Activated T-cell treated with anti-CD3 and anti-CD28 coated beads, Interleukin-2, amount 50 U/mL, for 1 hour (primary cell): ENCODE measurements at regions not wholly inside any gene's neighbourhood (a gene's known extent, or its start where the extent isn't known, plus 50 kb on each side); places are given as distances from the start of the nearest gene placed in this dataset.

Experiments used
- DNase-seq: peaks from one replicate; pipeline ENCODE4 v3.0.0-alpha.2; 2020

DNA sequence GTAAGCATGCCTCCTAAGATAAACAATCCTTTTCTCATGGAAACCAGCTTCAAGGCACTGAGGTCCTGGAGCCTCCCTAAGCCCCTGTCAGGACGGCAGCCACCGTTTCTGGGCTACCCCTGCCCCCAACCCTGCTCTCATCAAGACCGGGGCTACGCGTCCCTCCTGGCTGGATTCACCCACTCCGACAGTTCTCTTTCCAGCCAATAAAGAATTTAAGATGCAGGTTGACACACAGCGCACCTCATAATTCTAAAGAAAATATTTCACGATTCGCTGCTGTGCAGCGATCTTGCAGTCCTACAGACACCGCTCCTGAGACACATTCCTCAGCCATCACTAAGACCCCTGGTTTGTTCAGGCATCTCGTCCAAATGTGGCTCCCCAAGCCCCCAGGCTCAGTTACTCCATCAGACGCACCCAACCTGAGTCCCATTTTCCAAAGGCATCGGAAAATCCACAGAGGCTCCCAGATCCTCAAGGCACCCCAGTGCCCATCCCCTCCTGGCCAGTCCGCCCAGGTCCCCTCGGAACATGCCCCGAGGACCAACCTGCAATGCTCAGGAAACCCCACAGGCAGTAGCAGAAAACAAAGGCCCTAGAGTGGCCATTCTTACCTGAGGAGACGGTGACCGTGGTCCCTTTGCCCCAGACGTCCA, 336.3 kb downstream of the TMEM121 start:
- DNase-seq: peak; percentile 14

DNA sequence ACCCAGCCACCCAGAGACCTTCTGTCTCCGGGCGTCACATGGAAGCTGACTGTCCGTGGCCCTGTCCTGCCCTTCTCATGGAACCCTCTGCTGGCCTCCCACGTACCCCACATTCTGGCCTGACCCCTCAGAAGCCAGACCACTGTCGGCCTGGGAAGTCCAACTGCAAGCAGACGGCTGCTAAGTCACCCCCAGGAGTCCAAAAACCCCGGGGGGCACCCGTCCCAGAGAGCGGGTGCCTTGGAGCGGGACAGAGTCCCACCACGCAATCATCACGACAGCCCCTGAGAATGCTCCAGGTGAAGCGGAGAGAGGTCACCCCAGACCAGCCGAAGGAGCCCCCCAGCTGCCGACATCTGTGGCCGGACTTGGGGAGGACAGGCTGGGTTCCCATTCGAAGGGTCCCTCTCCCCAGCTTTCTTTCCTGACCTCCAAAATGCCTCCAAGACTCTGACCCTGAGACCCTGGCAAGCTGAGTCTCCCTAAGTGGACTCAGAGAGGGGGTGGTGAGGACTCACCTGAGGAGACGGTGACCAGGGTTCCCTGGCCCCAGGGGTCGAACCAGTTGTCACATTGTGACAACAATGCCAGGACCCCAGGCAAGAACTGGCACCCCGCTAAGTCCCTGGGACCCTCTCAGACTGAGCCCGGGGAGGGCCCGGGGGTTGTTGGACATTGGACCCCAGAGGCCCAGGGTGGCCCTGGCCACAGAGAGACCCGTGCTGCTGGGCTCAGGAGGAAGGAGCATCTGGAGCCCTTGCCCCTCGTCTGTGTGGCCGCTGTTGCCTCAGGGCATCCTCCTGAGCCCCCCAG, 337.1 kb downstream of the TMEM121 start:
- peak; percentile 14 for DNase-seq

DNA sequence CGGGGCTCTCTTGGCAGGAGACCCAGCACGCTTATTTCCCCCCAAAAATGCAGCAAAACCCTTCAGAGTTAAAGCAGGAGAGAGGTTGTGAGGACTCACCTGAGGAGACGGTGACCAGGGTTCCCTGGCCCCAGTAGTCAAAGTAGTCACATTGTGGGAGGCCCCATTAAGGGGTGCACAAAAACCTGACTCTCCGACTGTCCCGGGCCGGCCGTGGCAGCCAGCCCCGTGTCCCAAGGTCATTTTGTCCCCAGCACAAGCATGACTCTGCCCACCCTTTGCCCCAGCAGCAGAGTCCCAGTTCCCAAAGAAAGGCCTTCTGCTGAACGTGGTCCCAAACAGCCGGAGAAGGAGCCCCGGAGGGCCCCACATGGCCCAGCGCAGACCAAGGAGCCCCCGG, 337.7 kb downstream of the TMEM121 start:
- DNase-seq: no peak

DNA sequence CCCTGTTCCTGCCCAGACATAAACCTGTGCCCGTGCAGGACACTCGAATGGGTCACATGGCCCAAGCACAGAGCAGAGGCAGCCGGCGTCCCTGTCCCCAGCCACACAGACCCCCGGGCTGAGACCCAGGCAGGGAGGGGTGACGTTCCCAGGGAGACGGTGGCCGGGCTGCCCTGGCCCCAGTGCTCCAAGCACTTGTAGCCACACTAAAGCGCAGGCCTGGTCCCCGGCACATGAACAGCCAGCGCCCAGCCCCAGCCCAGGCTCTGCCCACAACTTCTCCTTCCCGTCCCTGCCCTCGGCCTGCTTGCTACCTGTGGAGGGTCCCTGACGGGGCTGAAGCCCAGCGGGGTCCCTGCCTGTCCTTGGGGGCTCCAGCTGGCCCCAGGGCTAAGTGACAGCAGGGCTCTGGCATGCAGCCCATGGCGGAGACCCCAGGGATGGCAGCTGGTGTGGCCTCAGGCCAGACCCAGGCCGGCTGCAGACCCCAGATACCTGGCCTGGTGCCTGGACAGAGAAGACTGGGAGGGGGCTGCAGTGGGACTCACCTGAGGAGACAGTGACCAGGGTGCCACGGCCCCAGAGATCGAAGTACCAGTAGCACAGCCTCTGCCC, 338.4 kb downstream of the TMEM121 start:
- peak; percentile 14 for DNase-seq

- DNase-seq: peak; percentile 15
These were observed 339.0 kb downstream of the TMEM121 start for GRCh38 chr14:105865266-105865903.

- DNase-seq: peak; percentile 10
These were observed 339.8 kb downstream of the TMEM121 start for GRCh38 chr14:105865904-105866840.

GRCh38 chr14:105866841-105867321, 340.5 kb downstream of the TMEM121 start:
- DNase-seq: no peak

GRCh38 chr14:105867961-105868599, 341.7 kb downstream of the TMEM121 start:
- DNase-seq: no peak

DNA sequence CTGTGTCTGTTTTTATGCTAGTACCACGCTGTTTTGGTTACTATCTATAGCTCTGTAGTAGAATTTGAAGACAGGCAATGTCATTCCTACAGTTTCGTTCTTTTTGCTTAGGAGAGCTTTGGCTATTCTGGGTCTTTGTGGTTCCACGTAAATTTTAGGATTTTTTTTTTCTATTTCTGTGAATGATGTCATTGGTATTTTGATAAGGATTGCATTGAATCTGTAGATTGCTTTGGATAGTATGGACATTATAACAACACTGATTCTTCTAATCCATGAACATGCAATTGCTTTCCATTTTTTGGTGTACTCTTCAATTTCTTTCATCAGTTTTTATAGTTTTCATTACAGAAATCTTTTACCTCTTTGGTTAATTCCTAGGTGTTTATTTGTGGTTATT, 345.2 kb downstream of the TMEM121 start:
- no peak for DNase-seq

- DNase-seq: no peak
These were observed 347.6 kb downstream of the TMEM121 start for GRCh38 chr14:105873870-105874512.

DNA sequence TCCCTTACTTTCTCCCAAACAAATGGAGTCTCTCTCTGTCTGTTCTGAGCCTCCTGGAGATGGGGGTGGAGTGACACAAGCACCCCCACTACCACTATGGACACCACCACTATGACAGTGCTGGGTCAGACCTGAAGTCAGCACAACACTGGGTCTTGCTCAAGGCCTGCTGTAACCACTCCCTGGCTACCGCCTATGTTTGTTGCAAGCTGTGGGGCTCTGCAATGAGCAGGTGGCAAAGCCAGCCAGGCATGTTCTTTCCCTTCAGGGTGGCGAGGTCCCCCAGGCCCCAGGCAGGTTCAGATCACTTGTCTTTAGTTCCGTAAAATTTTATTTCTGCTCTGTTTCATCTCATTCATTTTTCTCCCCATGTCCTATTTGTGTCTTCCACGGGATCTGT, 349.8 kb downstream of the TMEM121 start:
- DNase-seq: no peak

- no peak for DNase-seq
These were observed 350.4 kb downstream of the TMEM121 start for GRCh38 chr14:105876829-105877228.

DNA sequence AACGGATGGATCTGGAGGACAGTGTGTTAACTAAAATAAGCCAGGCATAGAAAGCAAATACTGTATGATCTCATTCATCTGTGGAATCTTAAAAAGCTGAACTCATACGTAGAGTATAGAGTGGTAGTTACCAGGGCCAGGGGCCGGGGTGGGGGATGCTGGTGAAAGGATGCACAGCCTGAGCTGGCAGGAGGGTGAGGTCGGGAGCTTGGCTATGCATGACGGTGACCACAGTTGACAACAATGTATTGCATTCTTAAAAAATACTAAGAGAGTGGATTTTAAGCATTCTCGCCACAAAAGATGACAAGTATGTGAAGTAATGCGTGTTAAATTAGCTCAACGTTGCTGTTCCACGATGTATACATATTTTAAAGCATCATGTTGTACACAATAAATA, 351.3 kb downstream of the TMEM121 start:
- no peak for DNase-seq

DNA sequence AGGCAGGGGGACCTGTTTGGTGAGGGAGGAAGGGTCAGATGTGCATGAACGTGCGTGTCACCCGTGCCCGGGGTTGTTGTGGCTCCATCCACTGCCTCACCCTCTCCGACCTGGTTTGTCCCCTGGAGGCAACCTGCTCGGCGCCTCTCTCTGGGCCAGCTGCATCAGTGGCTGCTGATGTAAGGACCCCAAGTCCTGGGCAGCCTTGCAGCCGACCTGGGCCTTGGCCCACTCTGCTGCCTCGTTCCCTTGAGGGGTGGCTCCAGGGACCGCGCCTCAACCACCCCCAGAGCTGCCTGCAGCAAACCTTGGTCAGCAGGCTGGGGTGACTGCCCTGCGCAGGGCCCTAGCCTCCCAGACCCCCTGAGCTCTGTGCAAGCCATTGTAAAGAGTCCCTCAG, 351.7 kb downstream of the TMEM121 start:
- peak; percentile 8 for DNase-seq

DNA sequence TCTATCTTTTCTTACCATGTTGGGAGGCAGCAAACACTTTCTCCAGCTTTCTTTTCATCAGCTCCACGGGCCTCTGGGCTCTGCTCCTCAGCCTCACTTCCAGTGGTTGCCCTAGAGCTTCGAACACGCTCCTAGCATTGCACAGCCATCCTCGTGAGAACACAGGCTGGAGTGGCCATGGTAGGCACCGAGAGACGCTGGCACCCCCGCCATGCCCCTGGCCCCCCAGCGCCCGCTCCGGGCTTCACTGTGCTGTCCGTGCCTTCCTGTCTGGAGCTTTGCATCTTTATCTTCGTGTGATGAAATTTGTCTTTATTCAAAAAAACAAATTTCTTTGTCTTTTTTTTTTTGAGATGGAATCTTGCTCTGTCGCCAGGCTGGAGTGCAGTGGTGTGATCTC, 352.2 kb downstream of the TMEM121 start:
- no peak for DNase-seq

GRCh38 chr14:105879503-105879866, 353.1 kb downstream of the TMEM121 start:
- DNase-seq: peak; percentile 7

DNA sequence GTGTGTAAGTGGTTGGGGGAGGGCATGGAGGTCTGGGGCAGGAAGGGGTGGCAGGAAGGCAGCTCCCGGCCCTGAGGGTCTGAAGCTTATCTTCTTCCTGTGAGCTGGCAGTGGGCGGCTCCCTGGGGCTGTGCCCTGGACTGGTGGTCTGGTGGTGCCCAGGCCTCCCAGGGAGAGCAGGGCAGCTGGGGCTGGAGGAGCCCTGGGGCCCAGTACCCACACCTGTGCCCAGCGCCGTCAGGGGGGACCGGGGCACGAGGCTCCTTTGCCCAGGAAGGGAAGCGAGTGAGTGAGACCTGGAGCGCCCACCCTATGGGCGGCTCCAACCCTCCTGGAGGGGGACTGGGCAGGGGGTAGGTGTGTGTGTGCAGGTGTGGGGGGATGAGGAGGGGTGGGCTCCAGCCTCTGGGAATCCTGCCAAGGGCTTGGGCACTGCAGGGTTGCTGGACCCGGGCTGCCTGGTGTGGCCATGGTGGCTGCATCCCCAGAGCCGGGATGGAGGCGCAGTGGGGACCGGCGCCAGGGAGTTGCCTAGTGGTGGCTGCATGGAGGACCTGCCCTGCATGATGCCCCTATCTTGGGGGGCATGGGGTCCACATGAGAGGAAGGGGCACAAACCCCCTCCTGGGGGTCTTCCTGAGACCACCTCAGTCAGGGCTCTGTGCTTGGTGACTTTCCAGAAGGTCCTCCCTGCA, 353.6 kb downstream of the TMEM121 start:
- DNase-seq: peak; percentile 16

DNA sequence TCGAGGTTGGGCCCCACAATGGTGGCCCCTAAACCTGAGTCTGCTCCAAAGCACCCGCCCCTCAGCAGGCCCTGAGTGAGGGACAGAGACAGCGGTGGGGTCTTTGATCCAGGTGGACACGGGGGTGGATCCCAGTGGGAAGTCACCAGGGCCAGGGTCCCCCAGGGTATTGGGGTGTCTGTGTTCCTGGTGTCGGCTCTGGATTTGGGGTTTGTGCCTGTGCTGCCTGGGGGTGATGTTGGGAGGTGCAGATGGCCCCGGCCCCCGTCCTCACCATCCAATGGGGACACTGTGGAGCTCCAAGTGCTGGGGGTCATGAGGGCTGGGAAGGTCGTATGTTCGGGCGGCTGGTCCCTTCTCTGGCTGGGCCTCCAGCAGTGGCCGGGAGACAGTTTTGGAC, 354.2 kb downstream of the TMEM121 start:
- peak; percentile 15 for DNase-seq

DNA sequence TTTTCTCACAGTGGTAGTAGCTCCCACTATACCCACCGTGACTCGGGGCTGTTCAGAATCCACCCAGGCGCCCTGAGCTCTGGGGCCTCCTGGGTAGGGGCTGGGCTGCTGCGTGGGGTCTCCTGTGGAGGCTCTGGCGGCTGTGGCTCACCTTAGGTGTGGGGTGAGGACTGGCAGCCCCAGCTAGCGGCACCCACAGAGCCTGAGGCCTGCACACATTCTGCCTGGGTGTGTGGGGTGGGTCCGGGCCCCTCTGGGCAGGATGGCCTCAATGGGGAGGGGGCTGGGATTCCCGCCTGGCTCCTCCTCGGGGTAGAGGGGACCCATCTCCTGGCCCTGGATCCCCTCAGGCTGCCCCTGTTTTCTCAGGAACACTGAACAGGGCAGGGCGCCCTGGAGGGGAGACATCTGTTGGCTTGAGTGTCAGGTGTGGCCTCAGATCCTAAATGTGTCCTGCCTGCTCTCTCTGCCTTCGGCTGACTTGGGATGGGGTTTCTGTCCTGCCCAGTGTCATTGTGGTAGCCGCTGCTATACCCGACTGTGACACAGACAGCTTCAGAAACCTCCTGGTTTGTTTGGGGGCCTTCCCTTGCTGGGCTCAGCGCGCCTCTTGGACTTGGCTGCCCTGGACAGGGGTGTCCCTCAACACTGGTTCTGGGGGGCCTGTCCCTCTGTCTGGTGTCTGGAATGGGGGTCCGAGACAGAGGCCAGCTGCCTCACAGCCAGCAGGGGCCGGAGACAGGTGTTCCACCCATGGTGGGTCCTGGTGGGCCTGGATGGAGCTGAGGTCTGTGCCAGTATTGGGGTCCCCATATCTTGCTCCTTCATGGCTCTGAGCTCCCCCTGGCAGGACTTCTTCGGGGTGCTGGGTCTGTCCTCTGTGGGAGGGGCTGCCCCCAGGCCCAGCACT, 354.9 kb downstream of the TMEM121 start:
- peak; percentile 11 for DNase-seq
